Neural progenitor cell (in vitro differentiated cells): ENCODE measurements at regions not wholly inside any gene's neighbourhood (a gene's known extent, or its start where the extent isn't known, plus 50 kb on each side); places are given as distances from the start of the nearest gene placed in this dataset.

Source experiments
- EZH2 ChIP-seq: fragments of 200-600 bp; sonication (generic); IDR thresholded peaks from 2 replicates; pipeline ENCODE4 v1.6.1; 2017; ENCODE audit warnings: antibody characterized with exemption, mild to moderate bottlenecking, moderate library complexity
- TF ChIP-seq, protein P1 (sequence below): fragments of 200-600 bp; sonication (generic); IDR thresholded peaks from 2 replicates; pipeline ENCODE4 v1.5.1; 2017; ENCODE audit warnings: antibody characterized with exemption, mild to moderate bottlenecking

DNA sequence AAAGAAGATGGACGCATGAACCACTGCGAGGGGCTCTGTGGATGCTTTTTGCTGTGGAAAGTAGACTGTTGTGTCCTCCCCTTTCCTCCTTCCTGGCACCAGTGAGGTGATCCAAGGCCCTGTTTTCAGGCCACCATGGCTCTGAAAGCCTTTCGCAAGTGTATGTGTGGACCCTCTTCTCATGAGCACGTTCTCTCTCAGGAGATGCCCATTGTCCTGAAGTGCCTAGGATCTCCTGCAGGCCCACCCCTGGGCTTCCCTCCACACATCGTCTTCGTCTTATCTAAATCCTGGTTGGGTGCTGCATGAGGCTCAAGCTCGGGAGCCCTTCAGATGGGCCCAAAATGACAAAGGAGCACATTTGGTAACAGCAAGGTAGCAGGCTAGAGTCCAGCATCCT, 188.2 kb downstream of the PTPN20 start:
- TF ChIP-seq, protein P1, sequence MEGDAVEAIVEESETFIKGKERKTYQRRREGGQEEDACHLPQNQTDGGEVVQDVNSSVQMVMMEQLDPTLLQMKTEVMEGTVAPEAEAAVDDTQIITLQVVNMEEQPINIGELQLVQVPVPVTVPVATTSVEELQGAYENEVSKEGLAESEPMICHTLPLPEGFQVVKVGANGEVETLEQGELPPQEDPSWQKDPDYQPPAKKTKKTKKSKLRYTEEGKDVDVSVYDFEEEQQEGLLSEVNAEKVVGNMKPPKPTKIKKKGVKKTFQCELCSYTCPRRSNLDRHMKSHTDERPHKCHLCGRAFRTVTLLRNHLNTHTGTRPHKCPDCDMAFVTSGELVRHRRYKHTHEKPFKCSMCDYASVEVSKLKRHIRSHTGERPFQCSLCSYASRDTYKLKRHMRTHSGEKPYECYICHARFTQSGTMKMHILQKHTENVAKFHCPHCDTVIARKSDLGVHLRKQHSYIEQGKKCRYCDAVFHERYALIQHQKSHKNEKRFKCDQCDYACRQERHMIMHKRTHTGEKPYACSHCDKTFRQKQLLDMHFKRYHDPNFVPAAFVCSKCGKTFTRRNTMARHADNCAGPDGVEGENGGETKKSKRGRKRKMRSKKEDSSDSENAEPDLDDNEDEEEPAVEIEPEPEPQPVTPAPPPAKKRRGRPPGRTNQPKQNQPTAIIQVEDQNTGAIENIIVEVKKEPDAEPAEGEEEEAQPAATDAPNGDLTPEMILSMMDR: no peak
- TF ChIP-seq EZH2: no peak
